Neural cell (in vitro differentiated cells): ENCODE measurements at regions not wholly inside any gene's neighbourhood (a gene's known extent, or its start where the extent isn't known, plus 50 kb on each side); places are given as distances from the start of the nearest gene placed in this dataset.

ENCODE experiments used
- H2AFZ ChIP-seq: fragments of 200-600, 300-800 bp; sonication (generic), shearing (Covaris generic); 2 replicates; pipeline ENCODE4 v1.6.0; 2014; ENCODE audit warnings: low read depth, mild to moderate bottlenecking, antibody characterized with exemption, low read length, moderate library complexity
- H3F3A ChIP-seq: fragments of 200-600 bp; shearing (Covaris generic); 2 replicates; pipeline ENCODE4 v1.6.1; 2016; ENCODE audit warnings: mild to moderate bottlenecking, moderate library complexity, mixed read lengths, antibody characterized with exemption, low read length; ENCODE audit not compliant: insufficient read depth, poor library complexity, severe bottlenecking
- H3K27ac ChIP-seq: fragments of 200-600, 300-800 bp; sonication (generic), shearing (Covaris generic); 2 replicates; pipeline ENCODE4 v1.5.1; 2014; ENCODE audit warnings: mild to moderate bottlenecking, low read length, moderate library complexity
- H3K27me3 ChIP-seq: fragments of 300-800, 200-600 bp; sonication (generic), shearing (Covaris generic); 2 replicates; pipeline ENCODE4 v1.6.0; 2014; ENCODE audit warnings: mild to moderate bottlenecking, low read depth, low read length, moderate library complexity; ENCODE audit not compliant: insufficient read depth
- H3K36me3 ChIP-seq: fragments of 300-800, 200-600 bp; sonication (generic), shearing (Covaris generic); 2 replicates; pipeline ENCODE4 v1.5.1; 2014; ENCODE audit warnings: mild to moderate bottlenecking, antibody characterized with exemption, low read length, moderate library complexity; ENCODE audit not compliant: insufficient read depth
- H3K4me2 ChIP-seq: fragments of 300-800, 200-600 bp; sonication (generic), shearing (Covaris generic); 2 replicates; pipeline ENCODE4 v1.6.0; 2014; ENCODE audit warnings: mild to moderate bottlenecking, low read length
- H3K4me3 ChIP-seq: fragments of 300-800, 200-600 bp; sonication (generic), shearing (Covaris generic); 2 replicates; pipeline ENCODE4 v1.5.1; 2014; ENCODE audit warnings: mild to moderate bottlenecking, low read length, moderate library complexity
- H3K79me2 ChIP-seq: fragments of 200-600 bp; shearing (Covaris generic); replicated peaks from 2 replicates; pipeline ENCODE4 v1.6.0; 2014; ENCODE audit warnings: mild to moderate bottlenecking, low read length, moderate library complexity; ENCODE audit not compliant: insufficient read depth
- H3K9ac ChIP-seq: fragments of 300-800, 200-600 bp; sonication (generic), shearing (Covaris generic); 2 replicates; pipeline ENCODE4 v1.6.1; 2016; ENCODE audit warnings: mild to moderate bottlenecking, low read length, mixed read lengths
- H3K9me2 ChIP-seq: fragments of 200-600 bp; shearing (Covaris generic); 2 replicates; pipeline ENCODE4 v1.6.1; 2016; ENCODE audit warnings: mild to moderate bottlenecking, low read length, mixed read lengths; ENCODE audit not compliant: insufficient read depth
- H3K9me3 ChIP-seq: fragments of 200-600, 300-800 bp; sonication (generic), shearing (Covaris generic); 2 replicates; pipeline ENCODE4 v1.6.1; 2016; ENCODE audit warnings: mild to moderate bottlenecking, mixed run types, low read length, moderate library complexity, mixed read lengths
- H4K20me1 ChIP-seq: fragments of 200-600 bp; shearing (Covaris generic); 2 replicates; pipeline ENCODE4 v1.6.1; 2016; ENCODE audit warnings: mild to moderate bottlenecking, mixed run types; ENCODE audit not compliant: insufficient read depth
- EP300 ChIP-seq: fragments of 450-650 bp; conservative IDR thresholded peaks from 2 replicates; pipeline ENCODE4 v1.6.1; 2014; ENCODE audit warnings: antibody characterized with exemption, mild to moderate bottlenecking, moderate library complexity; ENCODE audit not compliant: poor library complexity, severe bottlenecking
- EZH2 ChIP-seq: fragments of 200-600, 300-800 bp; shearing (Covaris generic), sonication (generic); IDR thresholded peaks from 2 replicates; pipeline ENCODE4 v1.6.1; 2014; ENCODE audit warnings: antibody characterized with exemption, low read length, borderline replicate concordance, mild to moderate bottlenecking; ENCODE audit not compliant: insufficient read depth, poor library complexity, severe bottlenecking
- MXI1 ChIP-seq: fragments of 450-650 bp; conservative IDR thresholded peaks from 2 replicates; pipeline ENCODE4 v1.6.1; 2014; ENCODE audit warnings: antibody characterized with exemption, mild to moderate bottlenecking; ENCODE audit not compliant: poor library complexity, severe bottlenecking
- POLR2AphosphoS5 ChIP-seq: IDR thresholded peaks from 2 replicates; pipeline ENCODE4 v1.6.1; 2012
- RAD21 ChIP-seq: fragments of 450-650 bp; conservative IDR thresholded peaks from 2 replicates; pipeline ENCODE4 v1.6.1; 2014; ENCODE audit warnings: antibody characterized with exemption, mild to moderate bottlenecking, moderate library complexity
- REST ChIP-seq: IDR thresholded peaks from 2 replicates; pipeline ENCODE4 v1.6.1; 2012; ENCODE audit warnings: borderline replicate concordance
- SMC3 ChIP-seq: fragments of 450-650 bp; conservative IDR thresholded peaks from 2 replicates; pipeline ENCODE4 v1.6.1; 2014; ENCODE audit warnings: antibody characterized with exemption, mild to moderate bottlenecking, moderate library complexity; ENCODE audit not compliant: poor library complexity
- TAF1 ChIP-seq: IDR thresholded peaks from 2 replicates; pipeline ENCODE4 v1.6.1; 2012; ENCODE audit warnings: low read depth
- TF ChIP-seq, protein P1 (sequence below): fragments of 450-650 bp; IDR thresholded peaks from 2 replicates; pipeline ENCODE4 v1.5.1; 2014; ENCODE audit warnings: antibody characterized with exemption, mild to moderate bottlenecking, moderate library complexity; ENCODE audit not compliant: poor library complexity, severe bottlenecking

DNA sequence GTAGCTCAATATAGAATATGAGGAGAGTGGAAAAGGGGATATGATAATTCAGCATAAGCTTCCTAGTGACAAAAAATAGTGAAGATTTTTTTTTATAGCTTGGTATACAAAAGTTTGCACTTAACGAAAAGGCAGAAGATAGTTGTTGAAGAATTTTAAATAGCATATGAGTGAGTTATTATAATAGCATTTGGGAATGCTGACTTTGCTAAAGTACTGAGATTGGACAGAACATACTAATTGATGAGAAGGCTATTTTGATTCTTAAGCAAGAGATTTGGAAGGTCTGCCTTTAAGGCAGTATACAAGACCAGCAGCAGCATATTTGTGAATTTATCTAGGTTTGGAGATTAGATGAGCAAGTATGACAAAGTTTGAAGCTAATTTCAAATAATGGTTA lies 600.9 kb upstream of the POT1 start:
- H3K79me2 ChIP-seq, result no peaks in the 10 kb centered on the region
- H3K9me3 ChIP-seq, result no peaks in the 10 kb centered on the region
- H3K4me2 ChIP-seq, result no peak overlapping the region
- no peaks in the 10 kb centered on the region for H4K20me1 ChIP-seq
- no peaks in the 10 kb centered on the region for H3K27me3 ChIP-seq
- no peak overlapping the region for H3K27ac ChIP-seq
- no peak overlapping the region for H3K9ac ChIP-seq
- H3K36me3 ChIP-seq, result no peaks in the 10 kb centered on the region
- no peak for TF ChIP-seq MXI1
- TF ChIP-seq, protein P1, sequence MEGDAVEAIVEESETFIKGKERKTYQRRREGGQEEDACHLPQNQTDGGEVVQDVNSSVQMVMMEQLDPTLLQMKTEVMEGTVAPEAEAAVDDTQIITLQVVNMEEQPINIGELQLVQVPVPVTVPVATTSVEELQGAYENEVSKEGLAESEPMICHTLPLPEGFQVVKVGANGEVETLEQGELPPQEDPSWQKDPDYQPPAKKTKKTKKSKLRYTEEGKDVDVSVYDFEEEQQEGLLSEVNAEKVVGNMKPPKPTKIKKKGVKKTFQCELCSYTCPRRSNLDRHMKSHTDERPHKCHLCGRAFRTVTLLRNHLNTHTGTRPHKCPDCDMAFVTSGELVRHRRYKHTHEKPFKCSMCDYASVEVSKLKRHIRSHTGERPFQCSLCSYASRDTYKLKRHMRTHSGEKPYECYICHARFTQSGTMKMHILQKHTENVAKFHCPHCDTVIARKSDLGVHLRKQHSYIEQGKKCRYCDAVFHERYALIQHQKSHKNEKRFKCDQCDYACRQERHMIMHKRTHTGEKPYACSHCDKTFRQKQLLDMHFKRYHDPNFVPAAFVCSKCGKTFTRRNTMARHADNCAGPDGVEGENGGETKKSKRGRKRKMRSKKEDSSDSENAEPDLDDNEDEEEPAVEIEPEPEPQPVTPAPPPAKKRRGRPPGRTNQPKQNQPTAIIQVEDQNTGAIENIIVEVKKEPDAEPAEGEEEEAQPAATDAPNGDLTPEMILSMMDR, result no peak
- no peak for TF ChIP-seq RAD21
- no peak for TF ChIP-seq TAF1
- TF ChIP-seq EP300, result no peak
- TF ChIP-seq EZH2, result no peak
- no peak for TF ChIP-seq REST
- TF ChIP-seq POLR2AphosphoS5, result no peak
- TF ChIP-seq SMC3, result no peak
- H3K9me2 ChIP-seq, result no peaks in the 10 kb centered on the region
- no peaks in the 10 kb centered on the region for H3F3A ChIP-seq
- no peak overlapping the region for H3K4me3 ChIP-seq
- H2AFZ ChIP-seq, result no peak overlapping the region

DNA sequence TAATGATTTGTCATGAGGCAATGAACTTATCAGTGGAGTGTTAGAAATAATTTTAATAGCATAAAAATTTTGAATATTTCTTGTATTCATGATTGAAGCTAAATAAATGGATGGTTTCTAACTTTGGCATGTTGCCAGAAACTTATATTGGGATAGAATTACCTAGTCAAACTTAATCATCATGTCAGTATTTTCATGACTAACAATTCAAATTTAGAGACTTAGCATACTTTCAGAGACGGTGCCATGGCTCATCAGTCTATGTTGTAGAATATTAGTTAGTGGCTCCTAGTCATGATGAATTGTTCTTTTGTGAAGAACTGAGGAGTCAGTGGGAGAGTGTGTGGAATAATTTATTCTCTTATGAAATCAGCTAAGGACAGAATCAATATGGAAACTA lies 599.6 kb upstream of the POT1 start:
- Histone ChIP-seq H3K9me3 (no peaks in the 10 kb centered on the region), H3F3A (no peaks in the 10 kb centered on the region), H3K4me3 (no peak overlapping the region), H3K4me2 (no peak overlapping the region), H3K27me3 (no peaks in the 10 kb centered on the region), H3K9ac (no peak overlapping the region), H3K9me2 (no peaks in the 10 kb centered on the region), H3K79me2 (no peaks in the 10 kb centered on the region), H4K20me1 (no peaks in the 10 kb centered on the region), H3K36me3 (no peaks in the 10 kb centered on the region), H3K27ac (no peak overlapping the region), H2AFZ (no peak overlapping the region)
- TF ChIP-seq REST (no peak), POLR2AphosphoS5 (no peak), TAF1 (no peak), EZH2 (no peak), MXI1 (no peak), EP300 (no peak), SMC3 (no peak), RAD21 (no peak)
- TF ChIP-seq, protein P1, result no peak
